Peyer's patch (tissue), 4 donors: ENCODE measurements at regions not wholly inside any gene's neighbourhood (a gene's known extent, or its start where the extent isn't known, plus 50 kb on each side); places are given as distances from the start of the nearest gene placed in this dataset.

Experiments
- CTCF ChIP-seq, 6 experiments: fragments of 450-650 bp in 4 of 6; fragments of 200-600 bp in 2 of 6; sonication (generic) in 1 of 6; IDR thresholded peaks; one replicate each; pipeline ENCODE4 v1.5.1; 2017 to 2019; ENCODE audit warnings: antibody characterized with exemption in 6 of 6, mild to moderate bottlenecking in 3 of 6, moderate library complexity in 1 of 6
- POLR2A ChIP-seq, 2 donors: fragments of 450-650 bp; IDR thresholded peaks; one replicate each; pipeline ENCODE4 v1.5.1; 2017; ENCODE audit warnings: antibody characterized with exemption in 2 of 2, mild to moderate bottlenecking in 2 of 2, moderate library complexity in 2 of 2

DNA sequence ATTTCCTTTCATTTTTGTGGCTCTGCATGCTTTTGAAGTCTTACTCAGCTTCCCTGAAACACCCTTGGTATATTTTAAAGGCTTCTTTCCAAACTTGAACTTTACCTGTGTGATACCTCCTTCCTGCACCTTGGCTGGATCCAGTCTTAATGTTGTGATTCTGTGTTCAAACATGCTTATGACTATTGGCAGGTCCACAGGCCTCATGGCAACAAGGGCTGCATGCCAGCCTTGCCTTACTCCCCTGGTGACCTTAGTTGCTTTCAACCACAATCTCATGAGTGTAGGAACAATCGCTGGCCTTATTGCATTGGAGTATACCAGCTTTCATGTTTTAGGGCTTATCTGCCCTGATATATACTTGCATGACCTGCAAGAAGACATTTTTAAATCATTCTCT lies 238.7 kb downstream of the KIF20B start:
- TF ChIP-seq POLR2A (IDR thresholded peaks at IDR 0.05) (no peak), CTCF (IDR thresholded peaks at IDR 0.05) (no peak)
